ENCODE measurements at regions not wholly inside any gene's neighbourhood (a gene's known extent, or its start where the extent isn't known, plus 50 kb on each side); places are given as distances from the start of the nearest gene placed in this dataset.

GRCh38 chr22:23521441-23522113, 58.5 kb downstream of the IGLL1 start (continued):
- TF ChIP-seq NR2F6 (CRISPR knock-in tag; IDR thresholded peaks at IDR 0.05), result no peak
- no peak for TF ChIP-seq GABPA (tag; conservative IDR thresholded peaks at IDR 0.05; ENCODE audit: low read depth)
- no peak; the same call in 1 of the 2 replicates for TF ChIP-seq MGA (IDR thresholded peaks at IDR 0.05)
- TF ChIP-seq ZNF324 (CRISPR knock-in tag; IDR thresholded peaks at IDR 0.05), result no peak
- peak; percentile 82; the same call in 1 of the 2 replicates for TF ChIP-seq MXI1 (IDR thresholded peaks at IDR 0.05; ENCODE audit: low read depth, low read length)
- TF ChIP-seq MYC (IDR thresholded peaks at IDR 0.05; ENCODE audit: low read depth, low read length), result peak; percentile 55
- TF ChIP-seq MYC (CRISPR knock-in tag; IDR thresholded peaks at IDR 0.05; ENCODE audit: borderline replicate concordance, low read depth), result no peak
- TF ChIP-seq, protein P1, sequence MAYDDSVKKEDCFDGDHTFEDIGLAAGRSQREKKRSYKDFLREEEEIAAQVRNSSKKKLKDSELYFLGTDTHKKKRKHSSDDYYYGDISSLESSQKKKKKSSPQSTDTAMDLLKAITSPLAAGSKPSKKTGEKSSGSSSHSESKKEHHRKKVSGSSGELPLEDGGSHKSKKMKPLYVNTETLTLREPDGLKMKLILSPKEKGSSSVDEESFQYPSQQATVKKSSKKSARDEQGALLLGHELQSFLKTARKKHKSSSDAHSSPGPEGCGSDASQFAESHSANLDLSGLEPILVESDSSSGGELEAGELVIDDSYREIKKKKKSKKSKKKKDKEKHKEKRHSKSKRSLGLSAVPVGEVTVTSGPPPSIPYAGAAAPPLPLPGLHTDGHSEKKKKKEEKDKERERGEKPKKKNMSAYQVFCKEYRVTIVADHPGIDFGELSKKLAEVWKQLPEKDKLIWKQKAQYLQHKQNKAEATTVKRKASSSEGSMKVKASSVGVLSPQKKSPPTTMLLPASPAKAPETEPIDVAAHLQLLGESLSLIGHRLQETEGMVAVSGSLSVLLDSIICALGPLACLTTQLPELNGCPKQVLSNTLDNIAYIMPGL (CRISPR knock-in tag; IDR thresholded peaks at IDR 0.05), result no peak
- TF ChIP-seq ZBTB7A (IDR thresholded peaks at IDR 0.05; ENCODE audit: borderline replicate concordance, control insufficient read depth, low read depth, low read length), result peak; percentile 96
- peak in 1 of 2 experiments; percentile 72; a peak in 1 of 4 replicates for TF ChIP-seq ZNF639 (CRISPR knock-in tag; conservative IDR thresholded peaks at IDR 0.05 in 1 of 2, IDR thresholded peaks at IDR 0.05 in 1 of 2)
- TF ChIP-seq CREBBP (IDR thresholded peaks at IDR 0.05; ENCODE audit: low read depth, low read length), result no peak

Data from K562 (cell line).